ENCODE measurements at regions not wholly inside any gene's neighbourhood (a gene's known extent, or its start where the extent isn't known, plus 50 kb on each side); places are given as distances from the start of the nearest gene placed in this dataset.
"Not testable (repeated sequence)": the region's sequence is repeated elsewhere in the genome, so short reads cannot be mapped to it uniquely, and the experiment has no call there.

DNA sequence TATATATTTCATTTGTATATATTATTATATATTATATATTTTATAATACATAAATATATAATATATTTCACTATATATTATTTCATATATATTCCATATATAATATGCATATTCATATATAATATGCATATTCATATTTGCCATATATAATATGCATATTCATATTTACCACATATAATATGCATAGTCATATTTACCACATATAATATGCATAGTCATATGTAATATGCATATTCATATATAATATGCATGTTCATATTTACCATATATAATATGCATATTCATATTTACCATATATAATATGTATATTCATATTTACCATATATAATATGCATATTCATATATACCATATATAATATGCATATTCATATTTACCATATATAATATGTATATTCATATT lies 51.2 kb upstream of the GATA2 start (continued):
- TF ChIP-seq, protein P1, sequence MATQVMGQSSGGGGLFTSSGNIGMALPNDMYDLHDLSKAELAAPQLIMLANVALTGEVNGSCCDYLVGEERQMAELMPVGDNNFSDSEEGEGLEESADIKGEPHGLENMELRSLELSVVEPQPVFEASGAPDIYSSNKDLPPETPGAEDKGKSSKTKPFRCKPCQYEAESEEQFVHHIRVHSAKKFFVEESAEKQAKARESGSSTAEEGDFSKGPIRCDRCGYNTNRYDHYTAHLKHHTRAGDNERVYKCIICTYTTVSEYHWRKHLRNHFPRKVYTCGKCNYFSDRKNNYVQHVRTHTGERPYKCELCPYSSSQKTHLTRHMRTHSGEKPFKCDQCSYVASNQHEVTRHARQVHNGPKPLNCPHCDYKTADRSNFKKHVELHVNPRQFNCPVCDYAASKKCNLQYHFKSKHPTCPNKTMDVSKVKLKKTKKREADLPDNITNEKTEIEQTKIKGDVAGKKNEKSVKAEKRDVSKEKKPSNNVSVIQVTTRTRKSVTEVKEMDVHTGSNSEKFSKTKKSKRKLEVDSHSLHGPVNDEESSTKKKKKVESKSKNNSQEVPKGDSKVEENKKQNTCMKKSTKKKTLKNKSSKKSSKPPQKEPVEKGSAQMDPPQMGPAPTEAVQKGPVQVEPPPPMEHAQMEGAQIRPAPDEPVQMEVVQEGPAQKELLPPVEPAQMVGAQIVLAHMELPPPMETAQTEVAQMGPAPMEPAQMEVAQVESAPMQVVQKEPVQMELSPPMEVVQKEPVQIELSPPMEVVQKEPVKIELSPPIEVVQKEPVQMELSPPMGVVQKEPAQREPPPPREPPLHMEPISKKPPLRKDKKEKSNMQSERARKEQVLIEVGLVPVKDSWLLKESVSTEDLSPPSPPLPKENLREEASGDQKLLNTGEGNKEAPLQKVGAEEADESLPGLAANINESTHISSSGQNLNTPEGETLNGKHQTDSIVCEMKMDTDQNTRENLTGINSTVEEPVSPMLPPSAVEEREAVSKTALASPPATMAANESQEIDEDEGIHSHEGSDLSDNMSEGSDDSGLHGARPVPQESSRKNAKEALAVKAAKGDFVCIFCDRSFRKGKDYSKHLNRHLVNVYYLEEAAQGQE (IDR thresholded peaks at IDR 0.05; ENCODE audit: unreplicated experiment): no peak
- no peak for TF ChIP-seq POLR2AphosphoS5 (IDR thresholded peaks at IDR 0.05; ENCODE audit: low read depth)
- no peak for TF ChIP-seq CREB1 (CRISPR knock-in tag; IDR thresholded peaks at IDR 0.05; ENCODE audit: low read depth)
- TF ChIP-seq, protein P2, sequence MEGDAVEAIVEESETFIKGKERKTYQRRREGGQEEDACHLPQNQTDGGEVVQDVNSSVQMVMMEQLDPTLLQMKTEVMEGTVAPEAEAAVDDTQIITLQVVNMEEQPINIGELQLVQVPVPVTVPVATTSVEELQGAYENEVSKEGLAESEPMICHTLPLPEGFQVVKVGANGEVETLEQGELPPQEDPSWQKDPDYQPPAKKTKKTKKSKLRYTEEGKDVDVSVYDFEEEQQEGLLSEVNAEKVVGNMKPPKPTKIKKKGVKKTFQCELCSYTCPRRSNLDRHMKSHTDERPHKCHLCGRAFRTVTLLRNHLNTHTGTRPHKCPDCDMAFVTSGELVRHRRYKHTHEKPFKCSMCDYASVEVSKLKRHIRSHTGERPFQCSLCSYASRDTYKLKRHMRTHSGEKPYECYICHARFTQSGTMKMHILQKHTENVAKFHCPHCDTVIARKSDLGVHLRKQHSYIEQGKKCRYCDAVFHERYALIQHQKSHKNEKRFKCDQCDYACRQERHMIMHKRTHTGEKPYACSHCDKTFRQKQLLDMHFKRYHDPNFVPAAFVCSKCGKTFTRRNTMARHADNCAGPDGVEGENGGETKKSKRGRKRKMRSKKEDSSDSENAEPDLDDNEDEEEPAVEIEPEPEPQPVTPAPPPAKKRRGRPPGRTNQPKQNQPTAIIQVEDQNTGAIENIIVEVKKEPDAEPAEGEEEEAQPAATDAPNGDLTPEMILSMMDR (conservative IDR thresholded peaks at IDR 0.05; ENCODE audit: low read depth in 2 of 2): no peak
- no peak for TF ChIP-seq ZNF114 (CRISPR knock-in tag; IDR thresholded peaks at IDR 0.05)
- TF ChIP-seq JUNB (IDR thresholded peaks at IDR 0.05; ENCODE audit: unreplicated experiment): no peak
- TF ChIP-seq NANOG (IDR thresholded peaks at IDR 0.05; ENCODE audit: borderline replicate concordance): no peak

DNA sequence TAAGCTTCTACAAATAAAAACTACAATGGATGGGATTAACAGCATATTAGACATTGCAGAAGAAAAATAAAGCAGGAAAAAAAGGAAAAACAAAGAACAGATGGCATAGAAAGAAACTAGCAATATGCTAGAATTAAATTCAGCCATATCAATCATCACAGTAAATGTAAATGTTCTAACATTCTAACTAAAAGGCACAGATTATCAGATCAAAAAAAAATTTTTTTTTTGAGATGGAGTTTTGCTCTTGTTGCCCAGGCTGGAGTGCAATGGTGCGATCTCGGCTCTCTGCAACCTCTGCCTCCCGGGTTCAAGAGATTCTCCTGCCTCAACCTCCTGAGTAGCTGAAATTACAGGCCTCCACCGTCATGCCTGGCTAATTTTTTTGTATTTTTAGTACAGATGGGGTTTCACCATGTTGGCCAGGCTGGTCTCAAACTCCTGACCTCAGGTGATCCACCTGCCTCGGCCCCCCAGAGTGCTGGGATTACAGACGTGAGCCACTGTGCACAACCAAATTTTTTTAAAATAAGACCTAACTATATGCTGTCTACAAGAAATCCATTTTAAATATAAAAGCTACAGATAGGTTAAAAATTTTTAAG lies 50.7 kb upstream of the GATA2 start:
- H3K36me3 ChIP-seq (ENCODE audit: insufficient read depth); H3K9me2 ChIP-seq (ENCODE audit: insufficient read depth); H3K4me3 ChIP-seq; ATAC-seq; H3K27ac Mint-ChIP-seq; H3K27ac ChIP-seq (ENCODE audit: low read depth); H3K27me3 Mint-ChIP-seq (ENCODE audit: insufficient read depth, low read depth, poor library complexity); H2AFZ ChIP-seq; H3K27me3 ChIP-seq (ENCODE audit: insufficient read depth); H3F3A ChIP-seq (replicated peaks; ENCODE audit: low read depth); H3K4me1 Mint-ChIP-seq; DNase-seq (ENCODE audit: low spot score); H3K79me2 ChIP-seq (replicated peaks; ENCODE audit: insufficient read depth); H3K4me2 ChIP-seq; H4K20me1 ChIP-seq (replicated peaks; ENCODE audit: insufficient read depth); H3K4me3 Mint-ChIP-seq; H3K4me1 ChIP-seq (ENCODE audit: insufficient read depth); H3K36me3 Mint-ChIP-seq (ENCODE audit: low read depth): not testable (repeated sequence)
- peaks cover 18% of the 10 kb centered on the region for H3K9me3 Mint-ChIP-seq

All from GM23338 (cell line).